Left cardiac atrium (tissue), 4 donors: ENCODE measurements at regions not wholly inside any gene's neighbourhood (a gene's known extent, or its start where the extent isn't known, plus 50 kb on each side); places are given as distances from the start of the nearest gene placed in this dataset.
A peak's percentile ranks its signal among the peaks of the same experiment; 100 is the strongest.
"Not testable (repeated sequence)": the region's sequence is repeated elsewhere in the genome, so short reads cannot be mapped to it uniquely, and the experiment has no call there.

Experiments used
- ATAC-seq, 2 donors: fragments of 200-7000 bp; cut with Tn5 transposase; one replicate each; pipeline ENCODE4 v1.9.1; 2020; ENCODE audit warnings: mild to moderate bottlenecking in 2 of 2, moderate library complexity in 2 of 2
- DNase-seq: peaks from one replicate; pipeline ENCODE4 v3.0.0-alpha.2; 2020
- intact Hi-C, 2 donors: fragments of 100-400 bp; cut with DNase I; formaldehyde crosslinking; loops; one replicate each; pipeline versions ENCODE4 v1.14.1 to v1.15.1; 2022 to 2023
- donor health status: DM: no; HTN: yes; CAD: no.
- donor health status: DM: no; HTN: yes; CAD: no; lungs with severe emphysema.
- donor health status: DM: yes; HTN: yes; CAD: no.
- donor health status: Dilated cardiomyopathy.

DNA sequence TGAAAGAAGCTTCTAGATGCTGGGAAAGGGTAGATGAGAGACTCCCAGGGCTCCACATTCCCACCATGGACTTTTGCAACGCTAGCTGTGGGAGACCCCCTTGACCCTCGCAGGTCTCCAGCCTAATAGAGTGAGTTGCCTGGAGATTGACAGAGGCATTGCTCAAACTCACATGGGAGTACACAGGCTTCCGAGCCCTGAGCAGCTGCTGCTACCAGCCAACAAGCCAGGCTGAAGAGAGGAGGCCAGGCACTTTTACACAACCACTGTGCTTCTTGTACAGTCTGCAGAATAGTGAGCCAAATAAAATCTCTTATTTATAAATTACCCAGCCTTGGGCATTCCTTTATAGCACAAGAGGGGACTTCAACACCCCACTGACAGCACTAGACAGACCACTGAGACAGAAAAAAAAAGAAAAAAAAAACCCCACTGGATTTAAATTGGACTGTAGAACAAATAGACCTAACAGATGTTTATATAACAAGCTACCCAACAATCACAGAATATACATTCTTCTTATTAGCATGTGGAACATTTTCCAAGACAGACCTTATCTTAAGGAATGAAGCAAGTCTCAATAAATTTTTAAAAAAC, 146.2 kb downstream of the ZFAND4 start:
- intact Hi-C loops: no loop called here
- peak; percentile 41 to 77 for ATAC-seq
- DNase-seq: no peak

GRCh38 chr10:45520476-45520875, 146.5 kb downstream of the ALOX5 start:
- ATAC-seq (no peak), DNase-seq (no peak)
- intact Hi-C loops: no loop called here

DNA sequence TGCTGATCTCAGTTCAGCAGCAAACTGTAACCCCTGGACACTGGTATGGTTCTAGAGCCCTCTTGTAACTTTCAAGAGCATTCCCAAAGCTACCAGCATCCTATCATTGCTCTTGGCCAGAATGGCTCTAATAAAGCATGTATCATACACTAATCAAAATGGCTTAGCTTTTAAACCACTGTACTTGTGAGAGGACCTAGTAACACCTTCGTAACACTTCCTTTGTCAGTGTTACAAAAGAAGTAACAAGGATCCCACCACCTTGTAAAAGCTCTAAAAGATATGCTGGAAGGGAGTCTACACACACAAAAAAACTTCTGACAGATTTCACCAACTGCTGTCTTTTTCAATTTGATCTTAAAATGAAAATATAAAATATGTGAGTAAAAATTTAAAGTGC, 144.7 kb downstream of the ALOX5 start:
- intact Hi-C loops: no loop called here
- no peak for DNase-seq
- ATAC-seq: no peak

GRCh38 chr10:45515630-45516029, 141.6 kb downstream of the ALOX5 start:
- intact Hi-C loops: no loop called here
- no peak for DNase-seq
- ATAC-seq: no peak

GRCh38 chr10:45514291-45515270, 140.6 kb downstream of the ALOX5 start:
- no peak for ATAC-seq
- DNase-seq: no peak
- intact Hi-C loops: no loop called here

DNA sequence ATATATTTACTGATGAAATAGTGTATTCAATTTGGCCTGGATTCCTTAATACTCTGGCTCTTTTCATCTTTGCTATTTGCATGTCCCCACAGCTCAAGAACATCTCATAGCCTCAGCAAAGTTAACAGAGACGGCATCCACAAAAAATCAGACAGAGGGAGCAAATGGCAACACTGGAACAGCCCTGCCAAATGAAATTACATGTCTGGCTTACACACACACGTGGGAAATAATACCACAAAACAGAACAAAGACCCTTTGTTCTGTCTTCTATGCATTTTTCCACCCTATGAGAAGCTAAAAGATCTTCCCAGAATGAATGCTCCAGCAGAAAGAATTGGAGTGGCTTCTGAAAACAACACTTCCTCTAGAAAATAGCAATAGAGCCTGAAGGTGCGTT, 139.5 kb downstream of the ALOX5 start:
- ATAC-seq (no peak), DNase-seq (no peak)
- intact Hi-C loops: no loop called here

DNA sequence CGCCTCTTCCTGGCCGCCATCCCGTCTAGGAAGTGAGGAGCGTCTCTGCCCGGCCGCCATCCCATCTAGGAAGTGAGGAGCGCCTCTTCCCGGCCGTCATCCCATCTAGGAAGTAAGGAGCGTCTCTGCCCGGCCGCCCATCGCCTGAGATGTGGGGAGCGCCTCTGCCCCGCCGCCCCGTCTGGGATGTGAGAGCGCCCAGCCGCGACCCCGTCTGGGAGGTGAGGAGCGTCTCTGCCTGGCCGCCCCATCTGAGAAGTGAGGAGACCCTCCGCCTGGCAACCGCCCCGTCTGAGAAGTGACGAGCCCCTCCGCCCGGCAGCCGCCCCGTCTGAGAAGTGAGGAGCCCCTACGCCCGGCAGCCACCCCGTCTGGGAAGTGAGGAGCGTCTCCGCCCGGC, 137.9 kb downstream of the ALOX5 start:
- ATAC-seq, DNase-seq, intact Hi-C loops: not testable (repeated sequence)

DNA sequence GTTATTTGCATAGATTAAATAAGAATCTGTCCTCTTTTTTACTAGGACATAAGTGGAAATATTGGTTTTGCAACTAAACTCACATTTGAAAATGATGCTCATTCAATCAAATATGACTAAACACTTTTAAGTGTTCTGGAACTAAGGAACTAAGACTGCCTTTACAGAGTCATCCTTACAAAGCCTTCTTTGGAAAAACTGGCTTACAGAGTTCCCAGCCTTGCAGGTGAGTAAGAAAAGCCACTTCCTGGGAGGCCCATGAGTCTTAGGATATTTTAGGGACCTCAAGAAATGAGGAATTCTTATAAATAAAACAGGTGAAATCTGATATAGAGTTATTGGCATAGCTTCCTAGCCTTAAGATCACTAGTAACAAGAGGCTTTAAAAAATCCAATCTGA, 135.5 kb downstream of the ALOX5 start:
- intact Hi-C loops: no loop called here
- ATAC-seq (no peak), DNase-seq (no peak)

GRCh38 chr10:45505311-45505710, 131.3 kb downstream of the ALOX5 start:
- intact Hi-C loops: no loop called here
- DNase-seq (no peak), ATAC-seq (no peak)

GRCh38 chr10:45502458-45502857, 128.4 kb downstream of the ALOX5 start:
- intact Hi-C loops: no loop called here
- ATAC-seq (no peak), DNase-seq (no peak)

- intact Hi-C loops: no loop called here
- ATAC-seq (no peak), DNase-seq (no peak)
These were observed 127.8 kb downstream of the ALOX5 start for GRCh38 chr10:45501791-45502190.

DNA sequence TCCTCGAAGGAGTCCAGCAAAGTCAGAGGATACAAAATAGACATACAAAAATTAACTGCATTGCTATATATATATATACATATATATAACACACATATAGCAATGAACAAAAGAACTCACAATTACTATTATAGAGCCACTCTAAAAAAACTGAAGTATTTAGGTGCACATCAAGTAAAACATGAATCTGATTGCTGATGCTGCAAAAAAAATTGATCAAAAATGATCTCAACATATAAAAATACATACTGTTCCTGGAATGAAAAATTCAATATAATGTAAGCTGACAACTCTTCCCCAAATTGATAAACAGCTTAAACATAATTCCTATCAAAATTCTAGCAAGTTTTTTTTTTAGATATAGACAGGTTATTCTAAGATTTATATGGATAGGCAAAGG, 126.8 kb downstream of the ALOX5 start:
- no peak for ATAC-seq
- intact Hi-C loops: no loop called here

DNA sequence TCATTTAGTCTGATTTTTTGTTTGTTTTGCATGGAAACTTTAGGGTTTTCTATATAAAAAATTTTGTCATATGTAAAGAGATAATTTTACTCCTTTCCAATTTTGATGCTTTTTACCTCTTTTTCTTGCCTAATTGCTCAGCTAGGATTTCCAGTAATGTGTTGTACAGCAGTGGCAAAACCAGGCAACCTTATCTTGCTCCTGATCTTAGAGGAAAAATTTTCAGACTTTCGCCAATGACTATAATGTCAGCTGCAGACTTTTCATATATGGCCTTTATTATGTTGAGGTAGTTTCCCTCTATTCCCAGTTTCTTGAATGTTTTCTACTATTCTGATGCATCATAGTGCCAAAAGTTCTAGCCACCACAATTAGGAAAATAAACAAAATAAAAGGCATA, 126.3 kb downstream of the ALOX5 start:
- intact Hi-C loops: no loop called here
- DNase-seq (no peak), ATAC-seq (no peak)

More for the DNA sequence above, 126.8 kb downstream of the ALOX5 start:
- DNase-seq: no peak

- intact Hi-C loops: no loop called here
- ATAC-seq (no peak), DNase-seq (no peak)
These were observed 121.6 kb downstream of the ALOX5 start for GRCh38 chr10:45495438-45496152.
